Testis (tissue), 2 donors: ENCODE measurements at regions not wholly inside any gene's neighbourhood (a gene's known extent, or its start where the extent isn't known, plus 50 kb on each side); places are given as distances from the start of the nearest gene placed in this dataset.

Experiments used
- POLR2A ChIP-seq: fragments of 450-650 bp; IDR thresholded peaks from one replicate; pipeline ENCODE4 v1.6.1; 2017; ENCODE audit warnings: antibody characterized with exemption, mild to moderate bottlenecking, moderate library complexity
- TF ChIP-seq, protein P1 (sequence below), 3 experiments: fragments of 450-650 bp in 2 of 3; fragments of 200-600 bp in 1 of 3; sonication (generic) in 1 of 3; IDR thresholded peaks; one replicate each; pipeline ENCODE4 v1.5.1; 2016 to 2019; ENCODE audit warnings: antibody characterized with exemption in 3 of 3, mild to moderate bottlenecking in 2 of 3, moderate library complexity in 1 of 3

DNA sequence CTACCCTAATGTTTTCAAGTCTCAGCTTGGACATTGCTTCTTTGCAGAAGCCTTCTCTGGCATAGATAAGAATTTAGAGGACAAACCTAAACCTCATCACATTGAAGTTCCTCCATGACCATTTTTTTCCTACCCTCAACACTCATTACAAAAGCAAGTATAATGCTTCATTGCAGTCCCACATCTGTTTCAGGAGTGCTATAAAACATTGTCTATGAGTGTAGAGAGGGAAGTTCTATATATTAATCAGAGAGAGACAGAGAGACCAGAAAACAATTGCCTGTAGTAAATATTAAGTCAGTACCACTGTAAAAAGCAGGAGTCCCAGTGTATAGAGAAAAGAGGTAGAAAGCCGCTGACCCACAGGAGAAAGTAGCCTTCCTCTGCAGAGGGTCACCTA, 149.7 kb downstream of the PRELID2 start:
- TF ChIP-seq, protein P1, sequence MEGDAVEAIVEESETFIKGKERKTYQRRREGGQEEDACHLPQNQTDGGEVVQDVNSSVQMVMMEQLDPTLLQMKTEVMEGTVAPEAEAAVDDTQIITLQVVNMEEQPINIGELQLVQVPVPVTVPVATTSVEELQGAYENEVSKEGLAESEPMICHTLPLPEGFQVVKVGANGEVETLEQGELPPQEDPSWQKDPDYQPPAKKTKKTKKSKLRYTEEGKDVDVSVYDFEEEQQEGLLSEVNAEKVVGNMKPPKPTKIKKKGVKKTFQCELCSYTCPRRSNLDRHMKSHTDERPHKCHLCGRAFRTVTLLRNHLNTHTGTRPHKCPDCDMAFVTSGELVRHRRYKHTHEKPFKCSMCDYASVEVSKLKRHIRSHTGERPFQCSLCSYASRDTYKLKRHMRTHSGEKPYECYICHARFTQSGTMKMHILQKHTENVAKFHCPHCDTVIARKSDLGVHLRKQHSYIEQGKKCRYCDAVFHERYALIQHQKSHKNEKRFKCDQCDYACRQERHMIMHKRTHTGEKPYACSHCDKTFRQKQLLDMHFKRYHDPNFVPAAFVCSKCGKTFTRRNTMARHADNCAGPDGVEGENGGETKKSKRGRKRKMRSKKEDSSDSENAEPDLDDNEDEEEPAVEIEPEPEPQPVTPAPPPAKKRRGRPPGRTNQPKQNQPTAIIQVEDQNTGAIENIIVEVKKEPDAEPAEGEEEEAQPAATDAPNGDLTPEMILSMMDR (IDR thresholded peaks at IDR 0.05): no peak
- no peak for TF ChIP-seq POLR2A
